H9 (cell line): ENCODE measurements at regions not wholly inside any gene's neighbourhood (a gene's known extent, or its start where the extent isn't known, plus 50 kb on each side); places are given as distances from the start of the nearest gene placed in this dataset.

ENCODE experiments used
- DNase-seq: peaks from one replicate; pipeline ENCODE4 v3.0.0-alpha.2; 2017
- H2AFZ ChIP-seq: one replicate; pipeline ENCODE4 v1.6.1; 2013; ENCODE audit warnings: mild to moderate bottlenecking, low read length, control low read depth, moderate library complexity
- H2AK5ac ChIP-seq: 2 replicates; pipeline ENCODE4 v1.6.1; 2013; ENCODE audit warnings: low read length, control low read depth, mixed read lengths; ENCODE audit not compliant: insufficient read length
- H2BK120ac ChIP-seq: one replicate; pipeline ENCODE4 v1.6.1; 2013; ENCODE audit warnings: low read depth, mild to moderate bottlenecking, low read length, control low read depth, inconsistent platforms; ENCODE audit not compliant: poor library complexity, severe bottlenecking
- H2BK12ac ChIP-seq: 2 replicates; pipeline ENCODE4 v1.6.1; 2013; ENCODE audit warnings: low read length, control low read depth, mixed read lengths, low read depth; ENCODE audit not compliant: insufficient read length
- H2BK15ac ChIP-seq: 2 replicates; pipeline ENCODE4 v1.6.1; 2013; ENCODE audit warnings: low read depth, low read length, control low read depth
- H2BK20ac ChIP-seq: one replicate; pipeline ENCODE4 v1.6.1; 2013; ENCODE audit warnings: low read depth, mild to moderate bottlenecking, low read length, control low read depth, inconsistent platforms; ENCODE audit not compliant: poor library complexity, severe bottlenecking
- H2BK5ac ChIP-seq: 2 replicates; pipeline ENCODE4 v1.6.1; 2013; ENCODE audit warnings: low read length, control low read depth, mixed read lengths; ENCODE audit not compliant: insufficient read length
- H3K14ac ChIP-seq: 2 replicates; pipeline ENCODE4 v1.6.1; 2013; ENCODE audit warnings: low read length, control low read depth; ENCODE audit not compliant: insufficient read depth
- H3K18ac ChIP-seq: 2 replicates; pipeline ENCODE4 v1.6.1; 2013; ENCODE audit warnings: low read depth, mild to moderate bottlenecking, mixed read lengths, low read length, control low read depth; ENCODE audit not compliant: insufficient read length
- H3K23ac ChIP-seq: 2 replicates; pipeline ENCODE4 v1.6.1; 2013; ENCODE audit warnings: low read length, control low read depth, mixed read lengths, low read depth; ENCODE audit not compliant: insufficient read length
- H3K23me2 ChIP-seq: 2 replicates; pipeline ENCODE4 v1.6.1; 2013; ENCODE audit warnings: low read depth, mild to moderate bottlenecking, mixed read lengths, low read length, control low read depth; ENCODE audit not compliant: insufficient read length, poor library complexity, severe bottlenecking
- H3K27ac ChIP-seq: 2 replicates; pipeline ENCODE4 v1.5.1; 2013; ENCODE audit warnings: low read length, control low read depth, mixed read lengths, low read depth; ENCODE audit not compliant: insufficient read length
- H3K27me3 ChIP-seq: 2 replicates; pipeline ENCODE4 v1.6.1; 2013; ENCODE audit warnings: low read length, control low read depth, inconsistent platforms; ENCODE audit not compliant: insufficient read depth
- H3K4ac ChIP-seq: 2 replicates; pipeline ENCODE4 v1.6.1; 2013; ENCODE audit warnings: low read depth, mild to moderate bottlenecking, control low read depth, inconsistent platforms, low read length, moderate library complexity
- H3K4me1 ChIP-seq: 2 replicates; pipeline ENCODE4 v1.6.1; 2013; ENCODE audit warnings: low read length, control low read depth, inconsistent platforms; ENCODE audit not compliant: insufficient read depth
- H3K4me2 ChIP-seq: 2 replicates; pipeline ENCODE4 v1.6.1; 2013; ENCODE audit warnings: low read length, control low read depth, mixed read lengths; ENCODE audit not compliant: insufficient read length, insufficient read depth
- H3K56ac ChIP-seq: 2 replicates; pipeline ENCODE4 v1.6.1; 2013; ENCODE audit warnings: low read depth, mild to moderate bottlenecking, mixed read lengths, low read length, control low read depth; ENCODE audit not compliant: insufficient read length
- H3K79me1 ChIP-seq: 2 replicates; pipeline ENCODE4 v1.6.1; 2013; ENCODE audit warnings: low read depth, mild to moderate bottlenecking, moderate library complexity, low read length, control low read depth, inconsistent platforms; ENCODE audit not compliant: insufficient read depth, poor library complexity, severe bottlenecking
- H3K79me2 ChIP-seq: 2 replicates; pipeline ENCODE4 v1.6.1; 2013; ENCODE audit warnings: low read length, control low read depth, inconsistent platforms; ENCODE audit not compliant: insufficient read depth
- H3K9ac ChIP-seq: 2 replicates; pipeline ENCODE4 v1.6.1; 2013; ENCODE audit warnings: low read length, control low read depth, mixed read lengths; ENCODE audit not compliant: insufficient read length; ENCODE audit errors: extremely low read depth
- H3K9me3 ChIP-seq: one replicate; pipeline ENCODE4 v1.6.1; 2013; ENCODE audit warnings: low read depth, low read length, inconsistent platforms; ENCODE audit not compliant: control insufficient read depth
- H3T11ph ChIP-seq: one replicate; pipeline ENCODE4 v1.6.1; 2013; ENCODE audit warnings: mild to moderate bottlenecking, low read length, control low read depth, inconsistent platforms
- H4K20me1 ChIP-seq: one replicate; pipeline ENCODE4 v1.6.1; 2013; ENCODE audit not compliant: control insufficient read depth, insufficient read length, insufficient read depth
- H4K5ac ChIP-seq: 2 replicates; pipeline ENCODE4 v1.6.1; 2013; ENCODE audit warnings: low read depth, mild to moderate bottlenecking, mixed read lengths, low read length, control low read depth; ENCODE audit not compliant: insufficient read length
- H4K8ac ChIP-seq: replicated peaks from 2 replicates; pipeline ENCODE4 v1.6.1; 2013; ENCODE audit warnings: low read length, control low read depth, mixed read lengths, low read depth; ENCODE audit not compliant: insufficient read length
- H4K91ac ChIP-seq: 2 replicates; pipeline ENCODE4 v1.6.1; 2013; ENCODE audit warnings: low read depth, mild to moderate bottlenecking, moderate library complexity, mixed read lengths, low read length, control low read depth; ENCODE audit not compliant: insufficient read length
- H3K27ac Mint-ChIP-seq, 3 experiments: 2 replicates in 2 of 3; 3 replicates in 1 of 3; pipeline ENCODE4 v1.8.0; 2020 to 2021; ENCODE audit warnings: mixed read lengths in 3 of 3, mild to moderate bottlenecking in 1 of 3, moderate library complexity in 1 of 3
- H3K27me3 Mint-ChIP-seq: 2 replicates; pipeline ENCODE4 v1.8.0; 2021; ENCODE audit warnings: low read depth, mild to moderate bottlenecking, moderate library complexity, mixed read lengths
- H3K36me3 Mint-ChIP-seq, 3 experiments: 2 replicates in 2 of 3; 3 replicates in 1 of 3; pipeline ENCODE4 v1.8.0; 2020 to 2021; ENCODE audit warnings: low read depth in 3 of 3, mixed read lengths in 3 of 3; ENCODE audit not compliant: insufficient read depth in 1 of 3
- H3K4me1 Mint-ChIP-seq, 2 experiments: 2 replicates each; pipeline ENCODE4 v1.8.0; 2020; ENCODE audit warnings: mixed read lengths in 2 of 2
- H3K4me3 Mint-ChIP-seq, 2 experiments: 2 replicates in 1 of 2; 3 replicates in 1 of 2; pipeline ENCODE4 v1.8.0; 2020 to 2021; ENCODE audit warnings: mild to moderate bottlenecking in 2 of 2, mixed read lengths in 2 of 2, moderate library complexity in 1 of 2
- H3K9me3 Mint-ChIP-seq, 2 experiments: 2 replicates in 1 of 2; 3 replicates in 1 of 2; pipeline ENCODE4 v1.8.0; 2020; ENCODE audit warnings: mild to moderate bottlenecking in 2 of 2, mixed read lengths in 2 of 2, moderate library complexity in 1 of 2
- CTCF ChIP-seq: fragments of 200-600 bp; sonication (generic); conservative IDR thresholded peaks from 3 replicates; pipeline ENCODE4 v1.8.0; 2021; ENCODE audit warnings: antibody characterized with exemption, mild to moderate bottlenecking
- WGBS: extraction: QIAGEN DNeasy Blood & Tissue Kit; methylation state at CpG from one replicate; pipeline ENCODE4 v1.1.7; 2013; ENCODE audit warnings: missing lambda C conversion rate, low lambda C conversion rate, mixed read lengths; ENCODE audit not compliant: insufficient read length; ENCODE audit errors: extremely low coverage; 5-methylcytosine and 5-hydroxymethylcytosine counted together

GRCh38 chrX:65266482-65266881 lies 268.1 kb downstream of the LAS1L start:
- H3T11ph ChIP-seq, result no peak overlapping the region
- H2BK5ac ChIP-seq, result no peak overlapping the region
- H3K18ac ChIP-seq, result no peak overlapping the region
- no peak overlapping the region for H2BK120ac ChIP-seq
- H3K4ac ChIP-seq, result no peak overlapping the region
- no peak overlapping the region for H3K23ac ChIP-seq
- WGBS, result no CpG with 5 or more reads among the region's 2 CpGs
- H2AFZ ChIP-seq, result no peak overlapping the region
- H3K14ac ChIP-seq, result no peak overlapping the region
- no peak overlapping the region for H4K91ac ChIP-seq
- Mint-ChIP-seq H3K4me1 (peaks cover 20% of the 10 kb centered on the region in 2 experiments), H3K36me3 (no peaks in the 10 kb centered on the region; a peak in 2 of 7 replicates), H3K27ac (peak overlapping the region in 2 of 3 experiments; percentile 59 to 86; a peak in 3 of 7 replicates), H3K9me3 (peaks cover 54 to 57% of the 10 kb centered on the region in 2 experiments), H3K4me3 (no peak overlapping the region), H3K27me3 (no peaks in the 10 kb centered on the region)
- no peak overlapping the region for H2AK5ac ChIP-seq
- H3K4me2 ChIP-seq, result no peak overlapping the region
- no peak overlapping the region for H2BK20ac ChIP-seq
- no peak overlapping the region for H3K9ac ChIP-seq
- H2BK12ac ChIP-seq, result no peak overlapping the region
- no peak overlapping the region for H3K27ac ChIP-seq
- no peaks in the 10 kb centered on the region for H3K27me3 ChIP-seq
- no peaks in the 10 kb centered on the region for H3K79me1 ChIP-seq
- H4K5ac ChIP-seq, result no peak overlapping the region
- H4K20me1 ChIP-seq, result no peaks in the 10 kb centered on the region
- no peak for DNase-seq
- peaks cover 29% of the 10 kb centered on the region for H3K9me3 ChIP-seq
- no peak overlapping the region for H4K8ac ChIP-seq
- H3K23me2 ChIP-seq, result no peaks in the 10 kb centered on the region
- no peaks in the 10 kb centered on the region for H3K79me2 ChIP-seq
- TF ChIP-seq CTCF, result no peak
- H3K4me1 ChIP-seq, result no peaks in the 10 kb centered on the region
- H3K56ac ChIP-seq, result no peak overlapping the region
- no peak overlapping the region for H2BK15ac ChIP-seq
